ENCODE measurements at regions not wholly inside any gene's neighbourhood (a gene's known extent, or its start where the extent isn't known, plus 50 kb on each side); places are given as distances from the start of the nearest gene placed in this dataset.

GRCh38 chr13:85508683-85509329 lies 290.4 kb downstream of the SLITRK6 start:
- Histone ChIP-seq H3K9me3 (ENCODE audit: low read depth) (no peaks in the 10 kb centered on the region), H3K27me3 (no peaks in the 10 kb centered on the region), H3K4me1 (ENCODE audit: insufficient read depth) (peaks cover 6% of the 10 kb centered on the region), H3K4me3 (no peak overlapping the region), H3K36me3 (replicated peaks; ENCODE audit: insufficient read depth, low read depth) (no peaks in the 10 kb centered on the region), H3K9me2 (replicated peaks; ENCODE audit: insufficient read depth) (no peaks in the 10 kb centered on the region), H3K4me2 (no peak overlapping the region), H2AFZ (no peak overlapping the region), H3K79me2 (no peaks in the 10 kb centered on the region), H4K20me1 (ENCODE audit: insufficient read depth, poor library complexity, severe bottlenecking) (no peaks in the 10 kb centered on the region), H3K27ac (no peak overlapping the region)
- WGBS (ENCODE audit: low lambda C conversion rate, missing lambda C conversion rate), result 93% methylated on average over 12 of the region's 12 CpGs
- no peak for DNase-seq (ENCODE audit: low spot score)
- TF ChIP-seq EZH2phosphoT487 (IDR thresholded peaks at IDR 0.05; ENCODE audit: low read depth, severe bottlenecking, unreplicated experiment) (no peak), EZH2 (IDR thresholded peaks at IDR 0.05; ENCODE audit: borderline replicate concordance) (no peak), CTCF (IDR thresholded peaks at IDR 0.05; ENCODE audit: poor library complexity) (no peak)

- 67% methylated on average over 2 of the region's 2 CpGs for WGBS (ENCODE audit: low lambda C conversion rate, missing lambda C conversion rate)
- no peak overlapping the region for H3K4me2 ChIP-seq
Observed at GRCh38 chr13:85503797-85504196, 295.4 kb downstream of the SLITRK6 start.

GRCh38 chr13:85501616-85502015 lies 297.6 kb downstream of the SLITRK6 start:
- Histone ChIP-seq H3K4me3 (no peak overlapping the region), H2AFZ (no peak overlapping the region), H3K9me3 (ENCODE audit: low read depth) (no peaks in the 10 kb centered on the region), H3K27me3 (no peaks in the 10 kb centered on the region), H3K9me2 (replicated peaks; ENCODE audit: insufficient read depth) (no peaks in the 10 kb centered on the region), H3K27ac (no peak overlapping the region), H3K79me2 (no peaks in the 10 kb centered on the region), H4K20me1 (ENCODE audit: insufficient read depth, poor library complexity, severe bottlenecking) (no peaks in the 10 kb centered on the region), H3K4me2 (no peak overlapping the region), H3K36me3 (replicated peaks; ENCODE audit: insufficient read depth, low read depth) (no peaks in the 10 kb centered on the region), H3K4me1 (ENCODE audit: insufficient read depth) (no peaks in the 10 kb centered on the region)
- no peak for DNase-seq (ENCODE audit: low spot score)
- TF ChIP-seq EZH2 (IDR thresholded peaks at IDR 0.05; ENCODE audit: borderline replicate concordance), result no peak
- no peak for TF ChIP-seq CTCF (IDR thresholded peaks at IDR 0.05; ENCODE audit: poor library complexity)
- TF ChIP-seq EZH2phosphoT487 (IDR thresholded peaks at IDR 0.05; ENCODE audit: low read depth, severe bottlenecking, unreplicated experiment), result no peak

More at GRCh38 chr13:85503797-85504196, 295.4 kb downstream of the SLITRK6 start:
- Histone ChIP-seq H3K36me3 (replicated peaks; ENCODE audit: insufficient read depth, low read depth) (no peaks in the 10 kb centered on the region), H2AFZ (no peak overlapping the region), H3K9me3 (ENCODE audit: low read depth) (no peaks in the 10 kb centered on the region), H3K79me2 (no peaks in the 10 kb centered on the region), H3K27me3 (no peaks in the 10 kb centered on the region), H3K4me3 (no peak overlapping the region), H3K4me1 (ENCODE audit: insufficient read depth) (no peaks in the 10 kb centered on the region), H3K9me2 (replicated peaks; ENCODE audit: insufficient read depth) (no peaks in the 10 kb centered on the region), H3K27ac (no peak overlapping the region), H4K20me1 (ENCODE audit: insufficient read depth, poor library complexity, severe bottlenecking) (no peaks in the 10 kb centered on the region)
- TF ChIP-seq EZH2phosphoT487 (IDR thresholded peaks at IDR 0.05; ENCODE audit: low read depth, severe bottlenecking, unreplicated experiment) (no peak), EZH2 (IDR thresholded peaks at IDR 0.05; ENCODE audit: borderline replicate concordance) (no peak), CTCF (IDR thresholded peaks at IDR 0.05; ENCODE audit: poor library complexity) (no peak)
- no peak for DNase-seq (ENCODE audit: low spot score)
